T-helper 2 cell treated with Interferon-gamma antibody and Interleukin-4, amounts not matched to agents 5 μg/mL and 100 μg/mL, for 36 hours (primary cell): ENCODE measurements at regions not wholly inside any gene's neighbourhood (a gene's known extent, or its start where the extent isn't known, plus 50 kb on each side); places are given as distances from the start of the nearest gene placed in this dataset.

Experiments used
- DNase-seq: peaks from one replicate; pipeline ENCODE4 v3.0.0; 2021; ENCODE audit warnings: low spot score
- H3K27ac Mint-ChIP-seq: one replicate; pipeline ENCODE4 v1.8.0; 2021; ENCODE audit warnings: mild to moderate bottlenecking, mixed read lengths
- H3K27me3 Mint-ChIP-seq: one replicate; pipeline ENCODE4 v1.8.0; 2021; ENCODE audit warnings: low read depth, mixed read lengths
- H3K36me3 Mint-ChIP-seq: one replicate; pipeline ENCODE4 v1.8.0; 2021; ENCODE audit warnings: low read depth, mixed read lengths
- H3K4me1 Mint-ChIP-seq: one replicate; pipeline ENCODE4 v1.8.0; 2021; ENCODE audit warnings: low read depth, mixed read lengths
- H3K4me3 Mint-ChIP-seq: one replicate; pipeline ENCODE4 v1.8.0; 2022; ENCODE audit warnings: mild to moderate bottlenecking, moderate library complexity, mixed read lengths
- H3K9me3 Mint-ChIP-seq: one replicate; pipeline ENCODE4 v1.8.0; 2021; ENCODE audit warnings: mixed read lengths

DNA sequence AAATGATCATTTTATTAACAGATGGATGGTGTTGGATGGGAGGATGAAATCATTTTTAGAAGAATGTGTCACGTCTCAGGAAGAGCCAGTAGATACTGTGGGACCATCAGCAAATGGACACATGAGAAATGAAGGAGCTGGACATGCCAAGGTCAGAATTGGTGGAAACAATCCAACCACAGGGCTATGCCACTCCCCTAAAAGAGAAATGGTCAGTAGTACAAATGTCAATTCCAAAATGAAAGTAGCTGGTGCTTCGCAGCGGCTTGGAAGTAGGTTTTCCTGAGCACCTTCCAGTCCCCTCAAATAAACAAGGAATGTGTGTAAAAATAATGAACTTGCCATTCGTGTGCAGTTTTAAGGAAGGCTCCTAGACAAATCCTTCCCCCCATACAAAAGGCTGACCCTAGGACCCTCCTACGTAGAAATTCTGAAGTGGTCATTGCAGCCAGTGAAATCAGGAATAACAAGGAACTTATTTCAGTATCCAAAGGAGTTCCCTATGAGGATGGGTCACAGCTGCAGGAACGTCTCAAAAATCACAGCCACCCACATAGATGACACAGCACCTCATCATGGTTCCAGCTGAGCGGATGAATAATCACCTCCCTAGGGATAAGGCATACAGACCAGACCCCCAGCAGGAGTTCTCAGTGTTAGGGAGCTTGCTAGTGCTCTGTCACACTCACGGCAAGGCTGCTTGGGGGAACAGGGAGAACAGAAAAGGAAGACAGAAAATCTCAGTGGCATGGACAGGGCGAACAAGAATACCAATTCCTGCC lies 239.2 kb downstream of the HS3ST3A1 start:
- Mint-ChIP-seq H3K9me3 (no peaks in the 10 kb centered on the region), H3K4me3 (no peak overlapping the region), H3K36me3 (no peaks in the 10 kb centered on the region), H3K27ac (no peak overlapping the region), H3K4me1 (no peaks in the 10 kb centered on the region), H3K27me3 (no peaks in the 10 kb centered on the region)
- no peak for DNase-seq

DNA sequence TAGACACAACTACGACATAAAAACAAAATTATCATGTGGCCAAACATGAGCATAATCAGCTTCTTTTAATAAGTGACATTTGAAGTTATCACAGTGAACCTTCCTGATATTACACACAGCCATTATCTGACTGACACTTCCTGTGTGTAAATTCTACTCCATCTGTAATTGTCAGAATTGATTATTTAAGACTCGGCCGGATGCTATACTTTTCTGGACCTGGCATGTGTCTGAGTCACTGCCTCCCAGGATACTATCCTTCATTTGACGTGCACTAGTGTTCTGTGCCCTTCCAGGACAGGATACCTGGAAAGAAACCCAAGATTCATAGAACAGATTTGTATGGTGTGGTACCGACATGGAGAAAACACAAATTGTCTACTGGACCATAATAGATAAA lies 242.0 kb downstream of the HS3ST3A1 start:
- Mint-ChIP-seq H3K27me3 (no peaks in the 10 kb centered on the region), H3K4me1 (no peaks in the 10 kb centered on the region), H3K9me3 (no peaks in the 10 kb centered on the region), H3K36me3 (no peaks in the 10 kb centered on the region), H3K4me3 (no peak overlapping the region), H3K27ac (no peak overlapping the region)
- no peak for DNase-seq

DNA sequence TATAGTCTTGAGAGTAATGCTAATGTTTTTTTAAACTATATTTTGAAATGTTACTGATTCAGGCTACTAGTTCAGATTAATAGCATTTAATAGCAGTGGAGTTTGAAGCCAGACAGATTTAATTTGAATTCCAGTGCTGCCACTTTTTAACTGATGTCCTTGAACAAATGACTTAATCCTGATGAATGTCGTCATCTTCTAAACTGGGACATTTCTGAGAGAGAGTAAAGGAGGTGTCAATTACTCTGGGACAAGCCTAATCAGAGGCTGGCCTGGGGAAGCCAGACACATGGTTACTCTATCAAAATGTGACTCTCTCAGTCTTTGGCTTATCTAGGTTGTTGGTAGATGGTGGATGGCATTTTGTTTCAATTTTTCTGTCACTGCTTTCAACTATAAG lies 246.7 kb downstream of the HS3ST3A1 start:
- no peak overlapping the region for H3K27ac Mint-ChIP-seq
- no peaks in the 10 kb centered on the region for H3K27me3 Mint-ChIP-seq
- H3K9me3 Mint-ChIP-seq = no peaks in the 10 kb centered on the region
- H3K4me3 Mint-ChIP-seq = no peak overlapping the region
- H3K36me3 Mint-ChIP-seq = no peaks in the 10 kb centered on the region
- no peaks in the 10 kb centered on the region for H3K4me1 Mint-ChIP-seq
- no peak for DNase-seq

DNA sequence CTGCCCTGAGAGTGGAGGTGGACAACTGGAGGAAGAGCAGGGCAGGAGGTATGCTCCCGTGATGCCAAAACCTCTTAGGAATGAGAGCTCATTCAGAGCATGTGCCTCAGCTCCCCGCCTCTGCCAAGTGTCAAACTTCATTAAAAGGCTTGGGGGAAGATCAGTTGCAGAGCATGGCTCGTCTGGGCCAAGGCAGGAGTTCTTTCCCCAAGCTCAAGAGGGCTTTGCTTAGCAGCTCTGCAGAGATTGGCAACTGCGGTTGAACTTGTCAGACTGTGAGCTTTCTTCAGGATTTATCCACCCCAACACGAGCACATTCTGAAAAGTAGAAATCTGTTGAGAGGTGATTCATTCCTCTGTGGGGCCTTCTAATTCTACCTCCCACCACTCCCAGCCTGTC lies 248.1 kb downstream of the HS3ST3A1 start:
- Mint-ChIP-seq H3K9me3 (peaks cover 4% of the 10 kb centered on the region), H3K27ac (no peak overlapping the region), H3K36me3 (no peaks in the 10 kb centered on the region), H3K27me3 (no peaks in the 10 kb centered on the region), H3K4me3 (no peak overlapping the region), H3K4me1 (no peaks in the 10 kb centered on the region)
- DNase-seq = no peak

DNA sequence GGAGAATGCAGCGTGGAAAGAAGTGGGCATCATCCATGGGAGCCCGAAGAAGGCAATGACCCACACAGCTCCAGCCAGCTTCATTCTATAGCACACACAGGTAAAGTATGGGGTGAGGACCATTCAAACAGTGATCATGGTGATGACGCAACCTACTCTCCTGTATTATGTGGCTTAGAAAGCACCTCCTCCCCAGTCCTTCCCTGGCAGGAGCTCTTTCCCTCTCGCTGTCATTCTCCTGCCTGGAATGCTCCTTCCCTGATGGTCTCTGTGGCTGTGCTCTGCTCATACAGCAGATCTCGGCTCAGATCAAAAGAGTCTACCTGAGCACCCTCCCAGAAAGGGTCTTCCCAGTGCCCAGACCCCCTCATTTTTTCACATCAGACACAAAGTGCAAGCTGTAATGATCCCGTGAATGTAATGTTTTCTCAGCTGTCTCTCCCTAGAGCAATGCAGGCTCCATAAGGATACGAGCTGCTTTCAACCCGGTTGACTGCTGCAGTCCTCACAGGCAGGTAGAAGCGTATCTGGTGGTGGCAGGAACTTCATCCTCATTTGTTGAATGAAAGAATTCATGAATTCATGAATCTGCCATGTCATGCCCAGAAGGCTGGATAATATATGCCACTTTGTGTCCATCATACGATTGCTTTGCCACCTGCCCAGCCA lies 248.8 kb downstream of the HS3ST3A1 start:
- Mint-ChIP-seq H3K27ac (no peak overlapping the region), H3K9me3 (peaks cover 4% of the 10 kb centered on the region), H3K36me3 (no peaks in the 10 kb centered on the region), H3K4me1 (no peaks in the 10 kb centered on the region), H3K4me3 (no peak overlapping the region), H3K27me3 (no peaks in the 10 kb centered on the region)
- DNase-seq = no peak

DNA sequence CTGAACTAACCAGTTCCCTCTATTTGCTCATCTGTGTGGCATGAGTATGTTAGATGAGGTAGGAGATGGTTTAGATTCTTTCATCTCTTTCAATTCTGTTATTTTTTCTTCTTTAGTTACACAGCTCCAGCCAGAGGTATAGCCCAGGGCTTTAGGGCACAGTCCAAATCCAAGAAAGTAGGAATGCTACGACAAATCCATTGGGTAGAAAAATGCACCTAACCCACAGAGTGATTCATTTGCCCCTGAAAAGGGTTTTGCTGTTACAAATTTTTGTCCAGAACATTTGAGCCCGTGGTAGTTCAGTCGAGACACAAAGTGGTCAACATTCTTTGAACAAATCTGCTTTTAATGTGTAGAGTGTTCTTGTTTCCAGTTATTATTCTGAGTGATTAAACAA lies 250.7 kb downstream of the HS3ST3A1 start:
- no peak overlapping the region for H3K4me3 Mint-ChIP-seq
- peaks cover 4% of the 10 kb centered on the region for H3K9me3 Mint-ChIP-seq
- no peak for DNase-seq
- H3K27ac Mint-ChIP-seq = no peak overlapping the region
- H3K36me3 Mint-ChIP-seq = no peaks in the 10 kb centered on the region
- peaks cover 3% of the 10 kb centered on the region for H3K4me1 Mint-ChIP-seq
- no peaks in the 10 kb centered on the region for H3K27me3 Mint-ChIP-seq

DNA sequence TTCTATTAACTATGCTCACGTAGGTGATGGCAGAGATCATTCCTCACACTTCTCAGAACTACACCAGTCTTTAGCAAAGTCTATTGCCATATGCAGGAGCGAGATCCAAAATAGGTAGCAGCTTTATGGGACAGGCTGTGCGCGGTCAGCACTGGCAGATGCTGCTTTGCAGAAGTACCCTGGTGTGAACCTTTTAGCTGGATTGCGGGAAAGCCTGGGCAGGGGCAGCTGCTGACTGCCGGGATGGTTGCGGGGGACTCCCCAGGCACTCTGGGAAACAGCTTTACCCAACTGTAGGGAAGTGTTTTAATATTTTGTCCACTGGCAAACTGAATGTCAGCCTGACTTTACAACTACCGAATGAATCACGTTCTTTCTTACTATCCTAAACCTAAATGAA lies 251.3 kb downstream of the HS3ST3A1 start:
- no peak for DNase-seq
- H3K9me3 Mint-ChIP-seq = peaks cover 4% of the 10 kb centered on the region
- peaks cover 3% of the 10 kb centered on the region for H3K4me1 Mint-ChIP-seq
- H3K27ac Mint-ChIP-seq = no peak overlapping the region
- no peak overlapping the region for H3K4me3 Mint-ChIP-seq
- H3K36me3 Mint-ChIP-seq = no peaks in the 10 kb centered on the region
- no peaks in the 10 kb centered on the region for H3K27me3 Mint-ChIP-seq

DNA sequence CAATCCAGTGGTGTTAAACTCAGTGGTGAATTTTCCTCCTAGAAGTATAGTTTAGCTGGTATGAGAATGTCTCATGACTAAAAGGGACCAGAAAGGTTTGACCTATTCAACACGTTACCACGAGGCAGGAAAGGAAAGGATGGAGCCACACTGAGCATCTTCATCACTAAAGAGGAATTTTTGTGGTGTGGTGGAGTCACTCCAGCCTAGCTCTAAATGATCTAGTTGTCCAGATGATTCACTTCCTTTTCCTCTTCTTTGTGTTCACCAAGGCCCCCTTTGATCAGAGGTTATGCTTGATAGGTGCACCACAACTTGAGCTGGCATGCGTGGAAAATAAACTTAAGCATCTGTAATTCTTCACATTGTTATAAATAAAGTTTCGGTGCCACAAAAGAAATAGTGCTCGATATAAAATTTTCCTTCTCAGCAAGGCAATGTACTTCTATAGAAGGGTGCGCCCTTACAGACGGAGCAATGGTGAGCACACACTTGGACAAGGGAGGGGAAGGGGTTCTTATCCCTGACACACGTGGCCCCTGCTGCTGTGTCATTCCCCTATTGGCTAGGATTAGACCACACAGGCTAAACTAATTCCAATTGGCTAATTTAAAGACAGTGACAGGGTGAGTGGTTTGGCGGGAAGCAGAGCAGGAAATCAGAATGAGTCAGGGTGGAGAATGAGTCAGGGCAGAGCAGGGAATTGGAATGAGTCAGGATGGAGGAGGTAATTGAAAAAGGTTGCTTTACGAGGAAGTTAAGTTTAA lies 254.6 kb downstream of the HS3ST3A1 start:
- no peak overlapping the region for H3K4me3 Mint-ChIP-seq

DNA sequence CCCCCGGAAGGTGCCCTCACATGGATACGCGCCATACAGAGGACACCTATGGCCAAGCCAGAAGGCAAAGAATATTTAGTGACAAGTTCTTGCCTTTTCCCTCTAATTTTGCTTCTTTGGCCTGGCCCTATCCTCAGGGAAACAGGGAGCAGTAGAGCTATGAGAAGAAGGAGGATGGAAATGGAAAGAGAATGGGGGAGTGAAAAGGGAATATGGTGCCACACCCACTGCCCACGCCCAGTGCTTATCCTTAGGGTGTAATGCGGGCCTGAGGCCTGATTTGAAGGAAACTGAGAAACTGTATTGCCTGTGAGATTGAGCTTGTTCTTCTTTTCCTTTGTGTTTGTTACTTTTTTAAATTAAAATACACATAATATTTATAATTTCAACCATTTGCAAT lies 255.1 kb downstream of the HS3ST3A1 start:
- Mint-ChIP-seq H3K4me3 (no peak overlapping the region), H3K36me3 (no peaks in the 10 kb centered on the region), H3K9me3 (peaks cover 4% of the 10 kb centered on the region), H3K27ac (no peak overlapping the region), H3K4me1 (peaks cover 3% of the 10 kb centered on the region), H3K27me3 (no peaks in the 10 kb centered on the region)
- no peak for DNase-seq

More for the DNA sequence above, 254.6 kb downstream of the HS3ST3A1 start:
- Mint-ChIP-seq H3K27me3 (no peaks in the 10 kb centered on the region), H3K9me3 (peaks cover 4% of the 10 kb centered on the region), H3K36me3 (no peaks in the 10 kb centered on the region), H3K4me1 (peaks cover 3% of the 10 kb centered on the region), H3K27ac (no peak overlapping the region)
- DNase-seq = peak; percentile 40

DNA sequence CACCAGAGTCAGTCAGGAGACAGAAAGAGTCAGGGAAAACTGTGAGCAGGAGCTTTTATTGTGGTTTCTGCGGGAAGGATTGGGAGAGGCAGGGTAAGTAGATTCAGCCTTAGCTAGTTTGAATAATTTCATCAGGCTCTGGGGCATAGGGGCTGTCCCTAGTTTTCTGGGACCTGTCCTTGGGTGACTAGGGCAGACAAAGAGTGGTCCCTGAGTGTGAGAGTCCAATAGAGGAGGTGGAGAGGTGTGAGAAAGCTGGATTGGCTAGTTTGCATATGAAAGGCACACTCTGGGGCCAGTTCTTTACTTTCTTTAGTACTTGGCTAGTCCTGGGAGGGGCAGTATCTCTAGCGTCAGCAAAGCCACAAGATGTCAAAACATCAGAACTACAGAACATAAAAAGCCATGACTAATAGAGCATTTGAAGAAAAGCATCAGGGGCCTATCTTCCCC lies 255.6 kb downstream of the HS3ST3A1 start:
- H3K27ac Mint-ChIP-seq = no peak overlapping the region
- peaks cover 3% of the 10 kb centered on the region for H3K4me1 Mint-ChIP-seq
- no peak for DNase-seq
- peaks cover 4% of the 10 kb centered on the region for H3K9me3 Mint-ChIP-seq
- H3K36me3 Mint-ChIP-seq = no peaks in the 10 kb centered on the region
- no peaks in the 10 kb centered on the region for H3K27me3 Mint-ChIP-seq
- no peak overlapping the region for H3K4me3 Mint-ChIP-seq

DNA sequence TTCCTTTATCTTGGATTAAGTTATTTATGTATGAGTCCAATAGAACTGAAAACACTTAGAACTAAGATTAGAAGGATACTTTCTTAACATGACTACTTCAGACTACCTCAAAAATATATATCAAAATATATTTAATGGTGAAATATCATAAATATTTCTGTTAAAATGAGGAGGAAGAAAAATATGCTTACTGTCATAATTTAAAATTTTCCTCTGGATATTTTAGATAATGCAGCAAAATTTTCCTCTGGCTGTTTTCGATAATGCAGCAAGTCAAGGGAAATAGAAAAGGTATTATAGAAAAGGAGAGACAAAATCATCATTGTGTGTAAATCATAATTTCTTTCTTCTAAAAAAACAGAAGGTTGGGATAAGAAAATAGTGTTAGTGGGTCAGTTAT lies 263.3 kb downstream of the HS3ST3A1 start:
- Mint-ChIP-seq H3K4me3 (no peak overlapping the region), H3K27me3 (peaks cover 10% of the 10 kb centered on the region), H3K4me1 (peaks cover 4% of the 10 kb centered on the region), H3K27ac (no peak overlapping the region), H3K9me3 (no peaks in the 10 kb centered on the region), H3K36me3 (no peaks in the 10 kb centered on the region)
- no peak for DNase-seq

DNA sequence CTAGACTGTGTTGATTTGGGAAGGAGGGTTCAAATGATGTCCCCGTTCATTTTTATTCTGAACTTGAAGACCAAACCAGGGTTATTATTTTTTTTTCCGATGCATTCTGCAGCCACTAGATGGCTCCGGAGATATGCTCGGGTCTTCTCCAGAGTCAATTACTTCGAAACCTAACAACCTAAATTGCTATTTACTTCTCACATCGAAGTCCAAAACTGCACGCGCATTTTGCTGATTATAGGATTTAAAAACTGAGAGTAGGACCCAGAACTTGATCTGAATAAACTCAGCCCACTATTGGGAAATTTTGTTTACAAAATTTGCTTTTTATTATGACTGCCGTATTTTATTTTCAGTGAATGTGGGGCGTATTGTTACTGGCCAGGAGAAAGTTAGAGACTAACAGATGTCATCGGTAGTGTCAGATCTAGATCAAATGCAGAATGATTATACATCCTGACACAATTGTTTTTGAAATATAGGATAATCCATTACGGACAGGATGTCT lies 263.8 kb downstream of the HS3ST3A1 start:
- Mint-ChIP-seq H3K36me3 (no peaks in the 10 kb centered on the region), H3K27ac (no peak overlapping the region), H3K4me3 (peak overlapping the region; percentile 43), H3K4me1 (peaks cover 4% of the 10 kb centered on the region), H3K27me3 (peaks cover 10% of the 10 kb centered on the region), H3K9me3 (no peaks in the 10 kb centered on the region)
- no peak for DNase-seq

DNA sequence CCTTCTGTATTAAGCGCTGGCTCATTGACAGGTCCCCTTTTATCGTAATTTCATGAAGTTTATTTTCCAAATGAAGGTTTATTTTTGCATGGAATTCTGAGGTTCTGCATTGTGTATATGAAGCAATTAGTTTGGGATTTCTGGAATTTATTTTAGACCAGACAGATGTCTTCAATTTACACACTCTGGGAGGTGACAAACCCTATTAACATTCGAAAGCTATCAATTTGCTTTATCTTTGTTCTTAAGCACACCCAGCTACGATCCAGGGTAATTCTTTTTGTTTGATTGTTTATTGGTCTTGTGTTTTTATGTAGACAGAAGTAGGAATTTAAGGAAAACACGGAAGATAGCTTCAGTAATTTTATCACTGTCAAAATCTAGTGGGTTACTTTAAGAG lies 264.6 kb downstream of the HS3ST3A1 start:
- peaks cover 10% of the 10 kb centered on the region for H3K27me3 Mint-ChIP-seq
- H3K9me3 Mint-ChIP-seq = no peaks in the 10 kb centered on the region
- peaks cover 4% of the 10 kb centered on the region for H3K4me1 Mint-ChIP-seq
- no peak for DNase-seq
- H3K36me3 Mint-ChIP-seq = no peaks in the 10 kb centered on the region
- no peak overlapping the region for H3K4me3 Mint-ChIP-seq
- H3K27ac Mint-ChIP-seq = no peak overlapping the region

DNA sequence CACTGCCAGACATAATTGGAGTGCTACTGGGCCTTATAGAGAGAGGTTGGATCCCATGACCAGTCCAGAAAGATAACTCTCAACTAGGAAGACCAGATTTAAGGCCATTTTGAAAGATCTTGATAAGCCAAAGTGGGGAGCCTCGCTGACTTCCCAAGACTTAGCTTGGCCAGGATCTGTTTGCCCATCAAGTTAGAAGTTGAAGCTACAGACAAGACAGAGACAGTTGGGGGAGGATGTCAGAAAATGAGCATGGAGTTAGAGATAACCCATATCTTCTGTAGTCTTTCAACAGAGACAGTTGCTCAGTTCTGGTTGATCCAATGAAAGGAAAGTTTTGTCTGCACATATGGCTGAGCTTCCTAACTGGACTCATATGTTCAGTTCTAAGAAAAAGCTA lies 267.4 kb downstream of the HS3ST3A1 start:
- no peak for DNase-seq
- no peaks in the 10 kb centered on the region for H3K9me3 Mint-ChIP-seq
- no peak overlapping the region for H3K4me3 Mint-ChIP-seq
- H3K27me3 Mint-ChIP-seq = peaks cover 10% of the 10 kb centered on the region
- peaks cover 4% of the 10 kb centered on the region for H3K4me1 Mint-ChIP-seq
- no peak overlapping the region for H3K27ac Mint-ChIP-seq
- H3K36me3 Mint-ChIP-seq = no peaks in the 10 kb centered on the region
